CD14-positive monocyte (primary cell): ENCODE measurements at regions not wholly inside any gene's neighbourhood (a gene's known extent, or its start where the extent isn't known, plus 50 kb on each side); places are given as distances from the start of the nearest gene placed in this dataset.

Experiments
- DNase-seq, 3 donors: peaks; one replicate each; pipeline ENCODE4 v3.0.0-alpha.2; 2011 to 2022
- H2AFZ ChIP-seq: 2 replicates; pipeline ENCODE4 v1.6.0; 2012; ENCODE audit warnings: mild to moderate bottlenecking, low read depth, low read length, inconsistent platforms; ENCODE audit not compliant: insufficient read depth, poor library complexity, severe bottlenecking
- H3K27ac ChIP-seq, 2 donors: 1 replicate in 1 of 2; 2 replicates in 1 of 2; pipeline ENCODE4 v1.5.1; 2012 to 2013; ENCODE audit warnings: low read length in 2 of 2, control low read depth in 1 of 2, inconsistent platforms in 1 of 2, low read depth in 1 of 2, mild to moderate bottlenecking in 1 of 2
- H3K27me3 ChIP-seq, 2 donors: one replicate each; pipeline versions ENCODE4 v1.6.0 to v1.6.1; 2011 to 2013; ENCODE audit warnings: low read length in 2 of 2; ENCODE audit not compliant: control insufficient read depth in 2 of 2, insufficient read depth in 2 of 2
- H3K36me3 ChIP-seq, 2 donors: replicated peaks in 1 of 2; 1 replicate in 1 of 2; 2 replicates in 1 of 2; pipeline versions ENCODE4 v1.5.1 to v1.6.1; 2012 to 2013; ENCODE audit warnings: low read length in 2 of 2, control low read depth in 1 of 2, inconsistent platforms in 1 of 2, mild to moderate bottlenecking in 1 of 2; ENCODE audit not compliant: insufficient read depth in 2 of 2, control insufficient read depth in 1 of 2
- H3K4me1 ChIP-seq, 2 donors: 1 replicate in 1 of 2; 2 replicates in 1 of 2; pipeline versions ENCODE4 v1.5.1 to v1.6.1; 2012 to 2013; ENCODE audit warnings: low read length in 2 of 2, control low read depth in 1 of 2, inconsistent platforms in 1 of 2, mild to moderate bottlenecking in 1 of 2, moderate library complexity in 1 of 2; ENCODE audit not compliant: insufficient read depth in 2 of 2, control insufficient read depth in 1 of 2
- H3K4me2 ChIP-seq: replicated peaks from 2 replicates; pipeline ENCODE3; 2012; ENCODE audit warnings: low read length, moderate library complexity, mild to moderate bottlenecking; ENCODE audit not compliant: poor library complexity, severe bottlenecking; ENCODE audit errors: extremely low read depth
- H3K4me3 ChIP-seq, 3 experiments: fragments of 200-600 bp in 1 of 3; sonication (generic) in 1 of 3; replicated peaks in 1 of 3; 1 replicate in 2 of 3; 2 replicates in 1 of 3; pipeline ENCODE4 v1.5.1; 2011 to 2013; ENCODE audit warnings: low read length in 3 of 3, mild to moderate bottlenecking in 3 of 3, control low read depth in 2 of 3, low read depth in 2 of 3, inconsistent platforms in 1 of 3, moderate library complexity in 1 of 3
- H3K79me2 ChIP-seq: 2 replicates; pipeline ENCODE4 v1.6.0; 2012; ENCODE audit warnings: mild to moderate bottlenecking, control low read depth, inconsistent platforms, low read length, moderate library complexity; ENCODE audit not compliant: insufficient read depth
- H3K9ac ChIP-seq: 2 replicates; pipeline ENCODE4 v1.6.0; 2017; ENCODE audit warnings: low read length, mild to moderate bottlenecking; ENCODE audit not compliant: insufficient read depth, poor library complexity, severe bottlenecking
- H3K9me3 ChIP-seq, 2 donors: replicated peaks in 1 of 2; 1 replicate in 1 of 2; 2 replicates in 1 of 2; pipeline versions ENCODE4 v1.5.1 to v1.6.1; 2012 to 2013; ENCODE audit warnings: low read length in 2 of 2, control low read depth in 1 of 2; ENCODE audit not compliant: control insufficient read depth in 1 of 2, insufficient read depth in 1 of 2
- H4K20me1 ChIP-seq: 2 replicates; pipeline ENCODE4 v1.6.0; 2012; ENCODE audit warnings: mild to moderate bottlenecking, low read length, control low read depth, moderate library complexity; ENCODE audit not compliant: insufficient read depth
- H3K27ac Mint-ChIP-seq, 7 donors: one replicate each; pipeline ENCODE4 v1.8.0; 2020; ENCODE audit warnings: mild to moderate bottlenecking in 7 of 7, mixed read lengths in 7 of 7, moderate library complexity in 6 of 7, inconsistent platforms in 2 of 7
- H3K27me3 Mint-ChIP-seq, 3 donors: one replicate each; pipeline ENCODE4 v1.8.0; 2021 to 2022; ENCODE audit warnings: low read depth in 3 of 3, mild to moderate bottlenecking in 3 of 3, mixed read lengths in 3 of 3, moderate library complexity in 3 of 3, inconsistent platforms in 1 of 3
- H3K36me3 Mint-ChIP-seq, 2 donors: one replicate each; pipeline ENCODE4 v1.8.0; 2020; ENCODE audit warnings: mixed read lengths in 2 of 2, inconsistent platforms in 1 of 2, mild to moderate bottlenecking in 1 of 2
- H3K4me1 Mint-ChIP-seq: one replicate; pipeline ENCODE4 v1.8.0; 2020; ENCODE audit warnings: mild to moderate bottlenecking, mixed read lengths
- H3K4me3 Mint-ChIP-seq, 2 donors: one replicate each; pipeline ENCODE4 v1.8.0; 2020; ENCODE audit warnings: mild to moderate bottlenecking in 2 of 2, mixed read lengths in 2 of 2, moderate library complexity in 1 of 2
- H3K9me3 Mint-ChIP-seq, 7 donors: one replicate each; pipeline ENCODE4 v1.8.0; 2020 to 2022; ENCODE audit warnings: mixed read lengths in 7 of 7, mild to moderate bottlenecking in 6 of 7, moderate library complexity in 6 of 7, inconsistent platforms in 2 of 7
- CTCF ChIP-seq: fragments of 200-600 bp; IDR thresholded peaks from one replicate; pipeline ENCODE4 v1.8.0; 2022; ENCODE audit warnings: antibody characterized with exemption, mild to moderate bottlenecking
- WGBS: methylation state at CpG from one replicate; pipeline ENCODE4 v1.1.5; 2013; ENCODE audit warnings: missing lambda C conversion rate; ENCODE audit not compliant: insufficient coverage; 5-methylcytosine and 5-hydroxymethylcytosine counted together
- intact Hi-C, 2 donors: fragments of 100-400 bp; cut with micrococcal nuclease; formaldehyde crosslinking; loops; one replicate each; pipeline versions ENCODE4 v1.15.0 to v1.15.1; 2023

GRCh38 chr9:18159254-18159653 lies 314.7 kb upstream of the ADAMTSL1 start:
- peaks cover 0 to 5% (median 0%) of the 10 kb centered on the region in 7 donors for H3K9me3 Mint-ChIP-seq
- no peaks in the 10 kb centered on the region for H3K4me1 Mint-ChIP-seq
- intact Hi-C loops: no loop called here
- no CpG with 5 or more reads among the region's 3 CpGs for WGBS
- DNase-seq: no peak
- TF ChIP-seq CTCF: no peak
- Histone ChIP-seq H3K27ac (no peak overlapping the region), H3K4me2 (no peak overlapping the region), H4K20me1 (no peaks in the 10 kb centered on the region), H3K9me3 (no peaks in the 10 kb centered on the region), H3K4me3 (no peak overlapping the region), H3K36me3 (no peaks in the 10 kb centered on the region), H3K9ac (no peak overlapping the region), H3K27me3 (no peaks in the 10 kb centered on the region), H3K79me2 (no peaks in the 10 kb centered on the region), H2AFZ (no peak overlapping the region), H3K4me1 (no peaks in the 10 kb centered on the region)
- no peak overlapping the region for H3K27ac Mint-ChIP-seq
- no peak overlapping the region for H3K4me3 Mint-ChIP-seq
- no peaks in the 10 kb centered on the region for H3K36me3 Mint-ChIP-seq
- no peaks in the 10 kb centered on the region for H3K27me3 Mint-ChIP-seq

- Histone ChIP-seq H2AFZ (no peak overlapping the region), H3K27ac (no peak overlapping the region), H3K4me2 (no peak overlapping the region), H3K4me3 (no peak overlapping the region), H4K20me1 (no peaks in the 10 kb centered on the region), H3K36me3 (no peaks in the 10 kb centered on the region), H3K79me2 (no peaks in the 10 kb centered on the region), H3K4me1 (no peaks in the 10 kb centered on the region), H3K9me3 (no peaks in the 10 kb centered on the region), H3K27me3 (no peaks in the 10 kb centered on the region), H3K9ac (no peak overlapping the region)
- Mint-ChIP-seq H3K27ac (no peak overlapping the region), H3K9me3 (peaks cover 0 to 5% (median 0%) of the 10 kb centered on the region in 7 donors), H3K36me3 (no peaks in the 10 kb centered on the region), H3K27me3 (no peaks in the 10 kb centered on the region), H3K4me3 (no peak overlapping the region), H3K4me1 (no peaks in the 10 kb centered on the region)
- intact Hi-C loops: no loop called here
- no peak for DNase-seq
- WGBS: no CpG with 5 or more reads among the region's 1 CpG
- no peak for TF ChIP-seq CTCF
These were observed 310.8 kb upstream of the ADAMTSL1 start for GRCh38 chr9:18163146-18163545.
